AG04449 (cell line): ENCODE measurements at regions not wholly inside any gene's neighbourhood (a gene's known extent, or its start where the extent isn't known, plus 50 kb on each side); places are given as distances from the start of the nearest gene placed in this dataset.

Experiments used
- CTCF ChIA-PET: fragments of 350-600 bp; formaldehyde crosslinking; extraction: SDS; loops from one replicate; lab custom pipeline; 2021; ENCODE audit warnings: antibody characterized with exemption; lab: Yijun Ruan, JAX
- POLR2A ChIA-PET: fragments of 400-600, 350-600 bp; formaldehyde crosslinking; extraction: SDS; loops from one replicate; lab custom pipeline; 2020; ENCODE audit warnings: antibody characterized with exemption, inconsistent platforms; lab: Yijun Ruan, JAX
- DNase-seq: peaks from one replicate; pipeline ENCODE4 v3.0.0-alpha.2; 2010; ENCODE audit warnings: low read depth, low spot score
- H3K4me3 ChIP-seq: 2 replicates; pipeline ENCODE4 v1.5.1; 2011; ENCODE audit warnings: low read depth, mild to moderate bottlenecking, control low read depth, low read length
- TF ChIP-seq, protein P1 (sequence below): IDR thresholded peaks from one replicate; pipeline ENCODE4 v1.5.1; 2011; ENCODE audit warnings: mild to moderate bottlenecking, moderate library complexity, low read length, control low read depth, inconsistent platforms; ENCODE audit not compliant: insufficient read depth; ENCODE audit errors: missing control alignments

DNA sequence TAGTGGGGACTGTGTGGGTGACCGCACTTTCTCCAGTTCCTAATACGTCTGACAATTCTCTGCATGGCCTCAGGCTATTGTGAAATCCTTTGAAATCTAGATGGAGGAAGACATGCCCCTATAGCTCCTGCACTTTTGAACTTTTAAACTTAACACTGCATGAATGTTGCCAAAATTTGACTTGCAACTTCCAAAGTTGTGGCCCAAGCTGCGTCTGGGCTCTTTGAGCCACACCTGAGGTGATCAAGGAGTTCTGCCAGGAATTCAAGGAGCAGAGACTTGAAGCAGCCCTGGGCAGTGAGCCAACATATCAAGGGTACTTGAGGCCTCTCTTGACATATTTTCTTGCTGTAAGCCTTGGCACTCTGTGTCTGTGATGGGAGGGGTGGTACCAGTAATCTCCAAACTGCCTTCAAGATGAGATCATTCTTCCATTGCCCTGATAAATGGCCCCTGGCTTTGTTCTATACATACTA lies 1336.1 kb upstream of the CDH9 start:
- no peak for DNase-seq
- TF ChIP-seq, protein P1, sequence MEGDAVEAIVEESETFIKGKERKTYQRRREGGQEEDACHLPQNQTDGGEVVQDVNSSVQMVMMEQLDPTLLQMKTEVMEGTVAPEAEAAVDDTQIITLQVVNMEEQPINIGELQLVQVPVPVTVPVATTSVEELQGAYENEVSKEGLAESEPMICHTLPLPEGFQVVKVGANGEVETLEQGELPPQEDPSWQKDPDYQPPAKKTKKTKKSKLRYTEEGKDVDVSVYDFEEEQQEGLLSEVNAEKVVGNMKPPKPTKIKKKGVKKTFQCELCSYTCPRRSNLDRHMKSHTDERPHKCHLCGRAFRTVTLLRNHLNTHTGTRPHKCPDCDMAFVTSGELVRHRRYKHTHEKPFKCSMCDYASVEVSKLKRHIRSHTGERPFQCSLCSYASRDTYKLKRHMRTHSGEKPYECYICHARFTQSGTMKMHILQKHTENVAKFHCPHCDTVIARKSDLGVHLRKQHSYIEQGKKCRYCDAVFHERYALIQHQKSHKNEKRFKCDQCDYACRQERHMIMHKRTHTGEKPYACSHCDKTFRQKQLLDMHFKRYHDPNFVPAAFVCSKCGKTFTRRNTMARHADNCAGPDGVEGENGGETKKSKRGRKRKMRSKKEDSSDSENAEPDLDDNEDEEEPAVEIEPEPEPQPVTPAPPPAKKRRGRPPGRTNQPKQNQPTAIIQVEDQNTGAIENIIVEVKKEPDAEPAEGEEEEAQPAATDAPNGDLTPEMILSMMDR: no peak
- H3K4me3 ChIP-seq: no peak overlapping the region
- ChIA-PET POLR2A (no interaction called here), CTCF (no interaction called here)

DNA sequence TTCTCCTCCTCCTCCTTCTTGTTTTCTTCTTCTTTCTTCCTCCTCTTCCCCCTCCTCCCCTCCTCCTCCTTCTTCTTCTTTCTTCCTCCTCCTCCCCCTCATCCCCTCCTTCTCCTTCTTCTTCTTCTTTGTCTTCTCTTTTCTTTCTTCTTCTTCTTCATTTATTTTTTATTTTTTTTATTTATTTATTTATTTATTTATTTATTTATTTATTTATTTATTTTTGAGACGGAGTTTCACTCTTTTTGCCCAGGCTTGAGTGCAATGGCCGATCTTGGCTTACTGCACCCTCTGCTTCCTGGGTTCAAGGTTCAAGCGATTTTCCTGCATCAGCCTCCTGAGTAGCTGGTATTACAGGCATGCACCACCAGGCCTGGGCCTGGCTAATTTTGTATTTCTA lies 1332.5 kb upstream of the CDH9 start:
- ChIA-PET POLR2A (no interaction called here), CTCF (no interaction called here)
- DNase-seq: no peak
- TF ChIP-seq, protein P1: no peak
- H3K4me3 ChIP-seq: no peak overlapping the region

DNA sequence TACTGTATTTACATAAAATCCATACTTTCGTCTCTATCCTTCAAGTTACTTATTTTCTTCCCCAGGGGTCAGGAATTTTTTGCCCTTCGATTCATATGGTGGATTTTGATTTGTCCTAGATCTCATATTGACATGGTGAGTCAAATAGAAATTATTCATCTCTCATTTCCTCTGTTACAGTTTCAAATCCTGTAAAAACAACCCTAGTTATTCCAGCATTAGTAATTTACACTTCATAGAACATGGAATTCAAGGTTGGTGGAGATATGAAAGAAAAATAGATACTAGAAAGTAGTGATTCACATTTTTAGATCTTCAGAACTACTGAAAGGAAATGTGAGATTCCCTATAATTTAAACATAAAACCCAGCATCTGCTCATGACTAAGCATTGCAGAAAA lies 1331.0 kb upstream of the CDH9 start:
- no peak for DNase-seq
- no peak overlapping the region for H3K4me3 ChIP-seq
- CTCF ChIA-PET: no interaction called here
- TF ChIP-seq, protein P1: no peak
- POLR2A ChIA-PET: no interaction called here

DNA sequence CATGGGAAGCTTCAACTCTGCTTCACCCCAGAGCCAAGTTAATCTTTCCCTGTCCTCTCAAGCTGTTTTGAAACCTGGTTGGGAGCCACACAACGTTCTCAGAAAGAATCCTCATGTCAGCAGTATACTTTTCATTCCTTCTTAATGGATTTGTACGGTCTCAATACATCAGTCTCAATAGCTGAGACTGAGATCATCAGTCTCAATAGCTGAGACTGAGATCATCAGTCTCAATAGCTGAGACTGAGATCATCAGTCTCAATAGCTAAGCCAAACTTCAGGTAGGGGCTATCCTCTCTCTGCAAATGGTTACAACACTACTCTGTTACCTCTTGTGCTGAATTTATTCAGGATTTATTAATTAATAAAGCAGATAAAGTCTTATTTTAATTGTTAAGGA lies 1317.4 kb upstream of the CDH9 start:
- no peak overlapping the region for H3K4me3 ChIP-seq
- POLR2A ChIA-PET: no interaction called here
- DNase-seq: no peak
- CTCF ChIA-PET: no interaction called here
- TF ChIP-seq, protein P1: no peak

DNA sequence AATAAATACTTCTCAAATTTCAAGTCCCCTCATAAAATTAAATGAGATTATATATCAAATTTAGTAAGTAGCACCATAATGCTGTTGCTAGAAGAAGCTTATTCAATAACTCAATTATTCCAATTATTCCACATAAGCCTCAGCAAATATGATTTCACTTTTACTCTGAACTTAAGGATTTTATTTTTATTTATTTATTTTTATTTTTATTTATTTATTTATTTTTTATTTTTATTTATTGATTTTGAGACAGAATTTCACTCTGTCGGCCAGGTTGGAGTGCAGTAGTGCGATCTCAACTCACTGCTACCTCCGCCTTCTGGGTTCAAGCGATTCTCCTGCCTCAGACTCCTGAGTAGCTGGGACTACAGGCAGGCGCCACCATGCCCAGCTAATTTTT lies 1308.3 kb upstream of the CDH9 start:
- no peak for DNase-seq
- TF ChIP-seq, protein P1: no peak
- ChIA-PET CTCF (no interaction called here), POLR2A (no interaction called here)
- no peak overlapping the region for H3K4me3 ChIP-seq

DNA sequence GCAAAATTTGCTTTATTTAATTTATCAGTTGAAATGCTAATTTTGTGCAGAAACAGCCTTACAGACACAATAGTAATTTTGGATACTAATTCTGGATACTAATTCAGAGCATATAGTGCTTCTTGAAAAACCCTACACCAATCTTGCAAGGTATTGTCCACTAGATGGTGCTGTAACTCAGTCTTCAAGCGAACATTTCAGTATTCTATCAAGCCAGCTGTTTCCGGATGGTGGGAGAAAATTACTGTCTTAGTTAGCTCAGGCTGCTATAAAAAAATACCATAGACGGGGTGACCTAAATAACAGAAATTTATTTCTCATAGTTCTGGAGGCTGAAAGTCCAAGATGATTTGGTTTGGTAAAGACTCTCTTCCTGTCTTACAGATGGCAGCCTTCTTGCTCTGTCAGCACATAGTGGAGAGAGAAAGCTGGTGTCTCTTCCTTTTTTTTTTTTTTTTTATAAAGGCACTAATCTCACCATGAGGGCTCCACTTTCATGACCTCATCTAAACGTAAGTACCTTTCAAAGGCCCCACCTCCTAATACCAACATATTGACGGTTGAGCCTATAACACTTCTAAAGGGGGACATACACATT lies 1306.5 kb upstream of the CDH9 start:
- POLR2A ChIA-PET: no interaction called here
- no peak overlapping the region for H3K4me3 ChIP-seq
- no peak for DNase-seq
- TF ChIP-seq, protein P1: no peak
- CTCF ChIA-PET: no interaction called here
